ENCODE measurements at regions not wholly inside any gene's neighbourhood (a gene's known extent, or its start where the extent isn't known, plus 50 kb on each side); places are given as distances from the start of the nearest gene placed in this dataset.
A peak's percentile ranks its signal among the peaks of the same experiment; 100 is the strongest.

DNA sequence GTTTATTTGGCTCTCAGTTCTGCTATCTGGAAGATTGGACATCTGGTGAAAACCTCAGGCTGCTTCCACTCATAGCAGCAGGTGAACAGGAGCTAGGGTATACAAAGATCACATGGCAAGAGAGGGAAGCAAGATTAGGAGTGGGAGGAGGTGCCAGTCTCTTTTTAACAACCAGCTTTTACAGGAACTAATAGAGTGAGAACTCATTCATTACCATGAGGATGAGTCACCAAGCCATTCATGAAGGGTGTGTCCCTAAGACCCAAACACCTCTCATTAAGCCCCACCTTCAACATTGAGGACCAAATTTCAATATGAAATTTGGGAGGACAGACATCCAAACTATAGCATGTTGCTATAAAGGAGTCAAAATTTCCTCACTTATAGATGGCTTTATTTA lies 85.4 kb upstream of the HCRTR2 start:
- no peaks in the 10 kb centered on the region for H3K36me3 ChIP-seq
- no peak overlapping the region for H3K27ac ChIP-seq
- no peaks in the 10 kb centered on the region for H3K4me1 ChIP-seq
- TF ChIP-seq, protein P1, sequence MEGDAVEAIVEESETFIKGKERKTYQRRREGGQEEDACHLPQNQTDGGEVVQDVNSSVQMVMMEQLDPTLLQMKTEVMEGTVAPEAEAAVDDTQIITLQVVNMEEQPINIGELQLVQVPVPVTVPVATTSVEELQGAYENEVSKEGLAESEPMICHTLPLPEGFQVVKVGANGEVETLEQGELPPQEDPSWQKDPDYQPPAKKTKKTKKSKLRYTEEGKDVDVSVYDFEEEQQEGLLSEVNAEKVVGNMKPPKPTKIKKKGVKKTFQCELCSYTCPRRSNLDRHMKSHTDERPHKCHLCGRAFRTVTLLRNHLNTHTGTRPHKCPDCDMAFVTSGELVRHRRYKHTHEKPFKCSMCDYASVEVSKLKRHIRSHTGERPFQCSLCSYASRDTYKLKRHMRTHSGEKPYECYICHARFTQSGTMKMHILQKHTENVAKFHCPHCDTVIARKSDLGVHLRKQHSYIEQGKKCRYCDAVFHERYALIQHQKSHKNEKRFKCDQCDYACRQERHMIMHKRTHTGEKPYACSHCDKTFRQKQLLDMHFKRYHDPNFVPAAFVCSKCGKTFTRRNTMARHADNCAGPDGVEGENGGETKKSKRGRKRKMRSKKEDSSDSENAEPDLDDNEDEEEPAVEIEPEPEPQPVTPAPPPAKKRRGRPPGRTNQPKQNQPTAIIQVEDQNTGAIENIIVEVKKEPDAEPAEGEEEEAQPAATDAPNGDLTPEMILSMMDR (IDR thresholded peaks at IDR 0.05): no peak
- no peak for TF ChIP-seq POLR2A (IDR thresholded peaks at IDR 0.05)
- H3K27me3 ChIP-seq: no peaks in the 10 kb centered on the region
- no peak for DNase-seq
- H3K4me3 ChIP-seq (replicated peaks in 1 of 3): no peak overlapping the region
- no peaks in the 10 kb centered on the region for H3K9me3 ChIP-seq
- intact Hi-C loops (cut with DNase I): no loop called here

DNA sequence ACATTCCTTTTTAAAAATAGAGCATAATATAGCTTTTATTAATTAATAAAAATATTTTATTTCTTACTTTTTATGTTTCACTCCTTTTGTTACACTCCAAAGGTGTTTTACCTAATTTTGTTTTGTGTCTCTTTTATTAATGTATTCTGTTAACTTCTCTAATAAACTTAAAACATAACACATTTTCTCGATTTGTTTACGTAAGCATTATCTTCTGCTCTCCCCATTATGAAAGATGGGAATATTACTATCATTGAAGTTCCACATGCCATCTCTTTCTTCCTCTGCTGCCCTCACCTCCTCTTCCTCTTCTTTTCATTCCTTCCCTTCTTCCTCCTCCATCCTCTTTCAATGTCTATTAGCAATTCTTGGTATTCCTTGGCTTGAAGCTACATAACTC lies 85.0 kb upstream of the HCRTR2 start:
- Histone ChIP-seq H3K36me3 (no peaks in the 10 kb centered on the region), H3K4me3 (replicated peaks in 1 of 3) (no peak overlapping the region), H3K4me1 (no peaks in the 10 kb centered on the region), H3K9me3 (no peaks in the 10 kb centered on the region), H3K27ac (no peak overlapping the region), H3K27me3 (no peaks in the 10 kb centered on the region)
- WGBS, 2 donors: 93 to 96% methylated on average over 2 of the region's 2 CpGs
- intact Hi-C loops (cut with DNase I): no loop called here
- TF ChIP-seq, protein P1 (IDR thresholded peaks at IDR 0.05): no peak
- no peak for TF ChIP-seq POLR2A (IDR thresholded peaks at IDR 0.05)
- DNase-seq: no peak

- H3K36me3 ChIP-seq: no peaks in the 10 kb centered on the region
- peak; percentile 68 to 71 for DNase-seq
- intact Hi-C loops (cut with DNase I): no loop called here
Observed at GRCh38 chr6:55100686-55101085, 73.6 kb upstream of the HCRTR2 start.

DNA sequence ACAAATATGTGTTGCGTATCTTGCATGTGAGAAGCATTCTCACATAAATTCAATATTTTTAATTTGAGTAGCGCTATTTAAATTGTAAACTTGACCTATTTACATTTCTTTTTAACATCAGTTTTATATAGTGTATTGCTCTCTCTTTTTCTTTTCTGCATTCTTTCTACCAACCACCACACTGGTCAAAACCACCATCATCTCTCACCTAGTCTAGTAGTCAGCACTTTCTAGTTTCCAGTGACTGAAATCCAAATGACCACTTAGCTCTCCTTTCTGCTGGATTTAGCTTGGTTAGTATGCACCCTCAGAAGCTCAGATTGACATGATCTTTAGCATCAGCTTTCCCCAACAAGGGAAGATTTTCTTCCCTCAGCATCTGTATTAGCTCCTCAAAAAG lies 73.2 kb upstream of the HCRTR2 start:
- Histone ChIP-seq H3K4me1 (peaks cover 3 to 7% of the 10 kb centered on the region in 2 donors), H3K9me3 (no peaks in the 10 kb centered on the region), H3K36me3 (no peaks in the 10 kb centered on the region), H3K27me3 (no peaks in the 10 kb centered on the region), H3K27ac (no peak overlapping the region), H3K4me3 (replicated peaks in 1 of 3) (no peak overlapping the region)
- intact Hi-C loops (cut with DNase I): no loop called here
- DNase-seq: no peak
- TF ChIP-seq, protein P1 (IDR thresholded peaks at IDR 0.05): no peak
- TF ChIP-seq POLR2A (IDR thresholded peaks at IDR 0.05): no peak
- 86 to 92% methylated on average over 2 of the region's 2 CpGs for WGBS, 2 donors

More at GRCh38 chr6:55100686-55101085, 73.6 kb upstream of the HCRTR2 start:
- H3K4me1 ChIP-seq: peaks cover 3 to 7% of the 10 kb centered on the region in 2 donors
- H3K27ac ChIP-seq: no peak overlapping the region
- TF ChIP-seq POLR2A (IDR thresholded peaks at IDR 0.05): no peak
- TF ChIP-seq, protein P1 (IDR thresholded peaks at IDR 0.05): no peak
- no peaks in the 10 kb centered on the region for H3K9me3 ChIP-seq
- 18 to 25% methylated on average over 3 of the region's 3 CpGs for WGBS, 2 donors
- no peaks in the 10 kb centered on the region for H3K27me3 ChIP-seq
- no peak overlapping the region for H3K4me3 ChIP-seq (replicated peaks in 1 of 3)

GRCh38 chr6:55108134-55109130 lies 65.9 kb upstream of the HCRTR2 start:
- WGBS, 2 donors: 56 to 68% methylated on average over 6 of the region's 6 CpGs
- Histone ChIP-seq H3K9me3 (no peaks in the 10 kb centered on the region), H3K4me3 (replicated peaks in 1 of 3) (no peak overlapping the region), H3K27ac (no peak overlapping the region), H3K4me1 (no peaks in the 10 kb centered on the region), H3K36me3 (no peaks in the 10 kb centered on the region), H3K27me3 (no peaks in the 10 kb centered on the region)
- intact Hi-C loops (cut with DNase I): no loop called here
- DNase-seq: no peak
- TF ChIP-seq, protein P1 (IDR thresholded peaks at IDR 0.05): no peak
- no peak for TF ChIP-seq POLR2A (IDR thresholded peaks at IDR 0.05)
